Stomach (tissue), 8 donors: ENCODE measurements at regions not wholly inside any gene's neighbourhood (a gene's known extent, or its start where the extent isn't known, plus 50 kb on each side); places are given as distances from the start of the nearest gene placed in this dataset.

Experiments
- DNase-seq, 2 donors: peaks; one replicate each; pipeline versions ENCODE4 v3.0.0 to v3.0.0-alpha.2; 2013 to 2019
- H3K27ac ChIP-seq, 5 donors: fragments of 200-600 bp in 4 of 5; sonication (generic) in 4 of 5; one replicate each; pipeline ENCODE4 v1.5.1; 2013 to 2019; ENCODE audit warnings: mild to moderate bottlenecking in 1 of 5, moderate library complexity in 1 of 5
- H3K27me3 ChIP-seq, 3 donors: fragments of 200-600 bp; sonication (generic); one replicate each; pipeline ENCODE4 v1.5.1; 2017 to 2019; ENCODE audit warnings: mixed run types in 1 of 3
- H3K36me3 ChIP-seq, 4 donors: fragments of 200-600 bp; sonication (generic); 1 replicate in 3 of 4; 2 replicates in 1 of 4; pipeline ENCODE4 v1.5.1; 2016 to 2019
- H3K4me1 ChIP-seq, 4 donors: fragments of 200-600 bp; sonication (generic); one replicate each; pipeline ENCODE4 v1.5.1; 2016 to 2019
- H3K4me3 ChIP-seq, 4 donors: fragments of 200-600 bp; sonication (generic) in 3 of 4; one replicate each; pipeline ENCODE4 v1.5.1; 2016 to 2019; ENCODE audit warnings: mild to moderate bottlenecking in 1 of 4
- H3K9me3 ChIP-seq, 4 donors: fragments of 200-600 bp; sonication (generic); one replicate each; pipeline ENCODE4 v1.5.1; 2016 to 2019
- CTCF ChIP-seq, 7 experiments: fragments of 450-650 bp in 4 of 7; fragments of 200-600 bp in 3 of 7; sonication (generic) in 3 of 7; IDR thresholded peaks; one replicate each; pipeline ENCODE4 v1.5.1; 2016 to 2019; ENCODE audit warnings: antibody characterized with exemption in 7 of 7, control low read depth in 2 of 7, mild to moderate bottlenecking in 1 of 7
- EP300 ChIP-seq: sonication (generic); formaldehyde crosslinking; IDR thresholded peaks from one replicate; pipeline ENCODE4 v1.6.1; 2017; ENCODE audit warnings: antibody characterized with exemption
- POLR2A ChIP-seq, 4 donors: fragments of 450-650 bp; IDR thresholded peaks; one replicate each; pipeline ENCODE4 v1.6.1; 2016; ENCODE audit warnings: antibody characterized with exemption in 4 of 4, control low read depth in 2 of 4, mild to moderate bottlenecking in 1 of 4, moderate library complexity in 1 of 4
- POLR2AphosphoS5 ChIP-seq, 3 donors: sonication (generic); formaldehyde crosslinking; IDR thresholded peaks; one replicate each; pipeline ENCODE4 v1.6.1; 2016; ENCODE audit warnings: antibody characterized with exemption in 3 of 3
- WGBS, 5 donors: extraction: QIAGEN DNeasy Blood & Tissue Kit in 3 of 5; methylation state at CpG; one replicate each; pipeline versions ENCODE4 v1.1.5 to v1.1.7; 2013 to 2018; 5-methylcytosine and 5-hydroxymethylcytosine counted together
- intact Hi-C: fragments of 100-400 bp; cut with DNase I; formaldehyde crosslinking; loops from one replicate; pipeline ENCODE4 v1.15.1; 2023; ENCODE audit warnings: low total_unique reads
- donor health status: healthy with polysubstance abuse.
- donor health status: Bipolar disorder and iron deficiency.
- donor health status: healthy.

DNA sequence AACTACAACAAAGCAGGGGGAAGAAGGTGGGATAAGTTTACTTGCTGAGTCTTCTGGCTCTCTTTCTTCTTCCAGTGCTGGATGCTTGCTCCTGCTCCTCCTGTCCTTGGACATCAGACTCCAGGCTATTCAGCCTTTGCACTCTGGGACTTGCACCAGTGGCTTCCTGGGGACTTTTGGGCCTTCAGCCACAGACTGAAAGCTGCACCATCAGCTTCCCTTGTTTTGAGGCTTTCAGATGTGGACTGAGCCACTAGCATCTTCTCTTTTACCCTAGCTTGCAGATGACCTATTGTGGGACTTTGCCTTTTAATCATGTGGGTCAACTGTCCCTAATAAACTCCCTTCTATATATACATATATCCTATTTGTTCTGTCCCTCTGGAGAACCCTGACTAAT lies 173.0 kb upstream of the UFM1 start:
- TF ChIP-seq POLR2AphosphoS5 (IDR thresholded peaks at IDR 0.05), result no peak
- no peak for TF ChIP-seq EP300
- no peak for TF ChIP-seq POLR2A (IDR thresholded peaks at IDR 0.05)
- TF ChIP-seq CTCF (IDR thresholded peaks at IDR 0.05), result no peak
- Histone ChIP-seq H3K9me3 (no peaks in the 10 kb centered on the region), H3K27ac (no peak overlapping the region), H3K4me1 (no peaks in the 10 kb centered on the region), H3K36me3 (no peaks in the 10 kb centered on the region), H3K27me3 (no peaks in the 10 kb centered on the region), H3K4me3 (no peak overlapping the region)
- DNase-seq, result no peak
- intact Hi-C loops, result no loop called here

- Histone ChIP-seq H3K27ac (no peak overlapping the region), H3K9me3 (no peaks in the 10 kb centered on the region), H3K27me3 (no peaks in the 10 kb centered on the region), H3K4me1 (no peaks in the 10 kb centered on the region), H3K36me3 (no peaks in the 10 kb centered on the region), H3K4me3 (no peak overlapping the region)
- intact Hi-C loops, result no loop called here
- DNase-seq, result peak in 1 of 2 donors; percentile 7
- no peak for TF ChIP-seq POLR2A (IDR thresholded peaks at IDR 0.05)
- no peak for TF ChIP-seq CTCF (IDR thresholded peaks at IDR 0.05)
- no peak for TF ChIP-seq EP300
- TF ChIP-seq POLR2AphosphoS5 (IDR thresholded peaks at IDR 0.05), result no peak
- WGBS, 5 donors, result 88 to 97% (median 96%) methylated on average over 1 of the region's 1 CpG
These were observed 176.2 kb upstream of the UFM1 start for GRCh38 chr13:38173403-38173802.

DNA sequence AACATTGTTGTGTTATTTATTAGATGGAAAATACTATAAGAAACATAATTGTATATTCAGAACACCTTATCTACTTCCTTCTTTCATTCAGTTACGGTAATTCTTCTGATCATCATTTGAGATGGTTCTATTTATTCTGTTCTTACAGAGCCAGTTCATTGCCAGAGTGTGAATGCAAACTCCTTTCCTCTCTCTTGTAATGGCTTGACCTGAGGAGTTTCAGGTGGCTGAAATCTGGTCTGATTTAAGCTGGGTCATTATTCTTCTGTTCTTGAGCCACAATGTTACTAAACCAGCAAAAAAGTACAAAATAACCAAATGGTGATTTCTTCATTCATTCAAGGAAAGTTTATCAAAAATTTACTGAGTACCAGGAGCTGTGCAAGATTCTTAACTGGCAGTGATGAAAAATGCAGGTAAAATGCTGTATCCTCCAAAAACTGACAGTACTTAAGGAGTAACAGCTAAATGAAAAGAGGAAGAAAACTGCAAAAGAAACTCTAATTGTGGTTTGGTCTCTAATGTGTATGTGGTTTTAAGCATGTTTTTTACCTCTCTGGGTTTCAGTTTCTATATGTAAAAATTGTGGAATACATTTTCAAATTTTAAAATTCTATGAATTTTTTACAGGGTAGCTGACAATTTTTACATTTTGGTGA lies 182.4 kb upstream of the UFM1 start:
- no peak for DNase-seq
- intact Hi-C loops, result no loop called here
- H3K4me3 ChIP-seq, result no peak overlapping the region
- TF ChIP-seq CTCF (IDR thresholded peaks at IDR 0.05) (no peak), POLR2A (IDR thresholded peaks at IDR 0.05) (no peak), POLR2AphosphoS5 (IDR thresholded peaks at IDR 0.05) (no peak), EP300 (no peak)
- no peaks in the 10 kb centered on the region for H3K9me3 ChIP-seq
- no peaks in the 10 kb centered on the region for H3K27me3 ChIP-seq
- H3K27ac ChIP-seq, result no peak overlapping the region
- WGBS, 5 donors, result 73 to 80% (median 76%) methylated on average over 1 of the region's 1 CpG
- no peaks in the 10 kb centered on the region for H3K36me3 ChIP-seq
- no peaks in the 10 kb centered on the region for H3K4me1 ChIP-seq

DNA sequence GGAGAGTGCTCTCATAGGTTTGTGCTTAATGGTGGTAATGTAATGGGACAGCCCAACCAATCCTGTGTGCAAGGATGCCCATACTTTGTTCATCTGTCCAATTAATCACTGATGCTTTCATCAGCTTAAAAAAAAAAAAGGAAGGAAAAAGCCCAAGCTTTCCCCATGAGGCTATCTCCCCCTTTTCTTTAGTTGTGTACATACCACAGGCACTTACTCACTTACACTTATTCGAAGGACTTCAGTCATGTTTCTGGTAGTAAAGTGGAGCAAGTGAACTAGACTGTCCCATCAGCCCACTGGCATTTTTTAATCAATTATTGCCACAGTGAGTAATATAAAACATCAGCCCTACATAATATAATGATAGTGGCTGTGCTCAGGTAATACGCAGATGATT lies 183.5 kb upstream of the UFM1 start:
- DNase-seq, result no peak
- no peaks in the 10 kb centered on the region for H3K9me3 ChIP-seq
- H3K27ac ChIP-seq, result no peak overlapping the region
- H3K36me3 ChIP-seq, result no peaks in the 10 kb centered on the region
- H3K4me1 ChIP-seq, result no peaks in the 10 kb centered on the region
- 79 to 85% (median 81%) methylated on average over 2 of the region's 2 CpGs for WGBS, 5 donors
- no peak for TF ChIP-seq POLR2AphosphoS5 (IDR thresholded peaks at IDR 0.05)
- no peak for TF ChIP-seq EP300
- no peak for TF ChIP-seq CTCF (IDR thresholded peaks at IDR 0.05)
- no peak for TF ChIP-seq POLR2A (IDR thresholded peaks at IDR 0.05)
- intact Hi-C loops, result no loop called here
- H3K4me3 ChIP-seq, result no peak overlapping the region
- no peaks in the 10 kb centered on the region for H3K27me3 ChIP-seq
